Neuronal stem cell (in vitro differentiated cells): ENCODE measurements at regions not wholly inside any gene's neighbourhood (a gene's known extent, or its start where the extent isn't known, plus 50 kb on each side); places are given as distances from the start of the nearest gene placed in this dataset.

Experiments
- DNase-seq: peaks from one replicate; pipeline ENCODE4 v3.0.0-alpha.2; 2013; ENCODE audit warnings: low spot score
- H2AFZ ChIP-seq: one replicate; pipeline ENCODE4 v1.6.1; 2013; ENCODE audit warnings: mild to moderate bottlenecking, low read length, inconsistent platforms
- H2AK5ac ChIP-seq: 2 replicates; pipeline ENCODE4 v1.6.1; 2013; ENCODE audit warnings: low read depth, mild to moderate bottlenecking, inconsistent platforms, low read length, moderate library complexity, mixed read lengths
- H2BK120ac ChIP-seq: 2 replicates; pipeline ENCODE4 v1.6.1; 2013; ENCODE audit warnings: low read depth, mild to moderate bottlenecking, inconsistent platforms, low read length, moderate library complexity, mixed read lengths
- H2BK12ac ChIP-seq: one replicate; pipeline ENCODE4 v1.6.1; 2013; ENCODE audit warnings: low read length, inconsistent platforms
- H2BK15ac ChIP-seq: 2 replicates; pipeline ENCODE4 v1.6.1; 2013; ENCODE audit warnings: mild to moderate bottlenecking, low read length, inconsistent platforms, mixed read lengths
- H2BK5ac ChIP-seq: one replicate; pipeline ENCODE4 v1.6.1; 2013; ENCODE audit warnings: inconsistent platforms, mild to moderate bottlenecking, low read length, moderate library complexity
- H3K14ac ChIP-seq: one replicate; pipeline ENCODE4 v1.6.1; 2013; ENCODE audit warnings: low read length, inconsistent platforms
- H3K18ac ChIP-seq: 2 replicates; pipeline ENCODE4 v1.6.1; 2013; ENCODE audit warnings: low read length, inconsistent platforms
- H3K23ac ChIP-seq: 2 replicates; pipeline ENCODE4 v1.6.1; 2013; ENCODE audit warnings: low read depth, mild to moderate bottlenecking, mixed read lengths, low read length, inconsistent platforms; ENCODE audit not compliant: poor library complexity
- H3K27ac ChIP-seq: replicated peaks from 3 replicates; pipeline ENCODE4 v1.5.1; 2013; ENCODE audit warnings: low read length, inconsistent platforms
- H3K27me3 ChIP-seq, 3 experiments: 2 replicates each; pipeline ENCODE4 v1.6.1; 2013; ENCODE audit warnings: low read length in 3 of 3, mild to moderate bottlenecking in 2 of 3, inconsistent platforms in 1 of 3, low read depth in 1 of 3, mixed read lengths in 1 of 3, moderate library complexity in 1 of 3; ENCODE audit not compliant: control insufficient read depth in 3 of 3, insufficient read depth in 3 of 3
- H3K36me3 ChIP-seq, 2 donors: replicated peaks in 1 of 2; 2 replicates each; pipeline ENCODE4 v1.6.1; 2013; ENCODE audit warnings: low read length in 2 of 2; ENCODE audit not compliant: control insufficient read depth in 2 of 2, insufficient read depth in 2 of 2
- H3K4ac ChIP-seq: 2 replicates; pipeline ENCODE4 v1.6.1; 2013; ENCODE audit warnings: inconsistent platforms, mild to moderate bottlenecking, low read length, moderate library complexity
- H3K4me1 ChIP-seq, 2 donors: 1 replicate in 1 of 2; 2 replicates in 1 of 2; pipeline ENCODE4 v1.6.1; 2013; ENCODE audit warnings: low read length in 2 of 2, low read depth in 1 of 2; ENCODE audit not compliant: control insufficient read depth in 2 of 2, insufficient read depth in 1 of 2
- H3K4me2 ChIP-seq: one replicate; pipeline ENCODE4 v1.6.1; 2013; ENCODE audit warnings: mild to moderate bottlenecking, low read length, inconsistent platforms; ENCODE audit not compliant: insufficient read depth, poor library complexity, severe bottlenecking
- H3K4me3 ChIP-seq, 2 donors: 2 replicates each; pipeline ENCODE4 v1.5.1; 2013; ENCODE audit warnings: low read length in 2 of 2, mild to moderate bottlenecking in 2 of 2, inconsistent platforms in 1 of 2, moderate library complexity in 1 of 2
- H3K79me1 ChIP-seq: one replicate; pipeline ENCODE4 v1.6.1; 2013; ENCODE audit warnings: low read depth, mild to moderate bottlenecking, inconsistent platforms, low read length, moderate library complexity
- H3K9ac ChIP-seq: one replicate; pipeline ENCODE4 v1.6.1; 2013; ENCODE audit warnings: mild to moderate bottlenecking, low read depth, low read length, inconsistent platforms; ENCODE audit not compliant: poor library complexity
- H3K9me3 ChIP-seq, 2 donors: replicated peaks in 1 of 2; 2 replicates each; pipeline versions ENCODE3 to v1.6.1; 2013; ENCODE audit warnings: low read length in 2 of 2, mild to moderate bottlenecking in 2 of 2, inconsistent platforms in 1 of 2, low read depth in 1 of 2, mixed read lengths in 1 of 2, moderate library complexity in 1 of 2; ENCODE audit not compliant: control insufficient read depth in 2 of 2, insufficient read depth in 1 of 2
- H4K8ac ChIP-seq: one replicate; pipeline ENCODE4 v1.6.1; 2013; ENCODE audit warnings: low read depth, mild to moderate bottlenecking, inconsistent platforms, low read length, moderate library complexity
- H4K91ac ChIP-seq: one replicate; pipeline ENCODE4 v1.6.1; 2013; ENCODE audit warnings: low read length, low read depth, mild to moderate bottlenecking, inconsistent platforms; ENCODE audit not compliant: poor library complexity
- WGBS, 2 donors: extraction: QIAGEN DNeasy Blood & Tissue Kit; methylation state at CpG; one replicate each; pipeline ENCODE4 v1.1.7; 2013; ENCODE audit warnings: missing lambda C conversion rate in 2 of 2, mixed read lengths in 1 of 2; ENCODE audit not compliant: insufficient read length in 2 of 2, insufficient replicate concordance in 1 of 2; ENCODE audit errors: extremely low coverage in 2 of 2; 5-methylcytosine and 5-hydroxymethylcytosine counted together

- H2BK15ac ChIP-seq: no peak overlapping the region
- no peak overlapping the region for H3K14ac ChIP-seq
- H2BK5ac ChIP-seq: no peak overlapping the region
- no peak overlapping the region for H2AK5ac ChIP-seq
- H2BK120ac ChIP-seq: no peak overlapping the region
- H3K27ac ChIP-seq: no peak overlapping the region
- no peak overlapping the region for H3K4me2 ChIP-seq
- no peaks in the 10 kb centered on the region for H3K79me1 ChIP-seq
- H2BK12ac ChIP-seq: no peak overlapping the region
- no peak overlapping the region for H3K4me3 ChIP-seq
- no peak overlapping the region for H3K23ac ChIP-seq
- no peaks in the 10 kb centered on the region for H3K9me3 ChIP-seq
- no peak overlapping the region for H4K91ac ChIP-seq
- H3K4ac ChIP-seq: no peak overlapping the region
- H2AFZ ChIP-seq: no peak overlapping the region
- no peak for DNase-seq
- H3K4me1 ChIP-seq: no peaks in the 10 kb centered on the region
- no CpG with 5 or more reads among the region's 1 CpG for WGBS, 2 donors
- H3K9ac ChIP-seq: no peak overlapping the region
- no peaks in the 10 kb centered on the region for H3K27me3 ChIP-seq
- H3K36me3 ChIP-seq: no peaks in the 10 kb centered on the region
- H3K18ac ChIP-seq: no peak overlapping the region
- no peak overlapping the region for H4K8ac ChIP-seq
Observed at GRCh38 chr5:40356248-40356647, 323.5 kb upstream of the PTGER4 start.

GRCh38 chr5:40355846-40356245 is 323.9 kb upstream of the PTGER4 start:
- no peaks in the 10 kb centered on the region for H3K9me3 ChIP-seq
- H3K14ac ChIP-seq: no peak overlapping the region
- no peak overlapping the region for H3K4me2 ChIP-seq
- no peak overlapping the region for H3K4me3 ChIP-seq
- H3K27me3 ChIP-seq: no peaks in the 10 kb centered on the region
- H3K23ac ChIP-seq: no peak overlapping the region
- H2BK120ac ChIP-seq: no peak overlapping the region
- no peak overlapping the region for H3K18ac ChIP-seq
- no peak overlapping the region for H4K91ac ChIP-seq
- no peak overlapping the region for H3K4ac ChIP-seq
- no peak overlapping the region for H2BK15ac ChIP-seq
- H2BK5ac ChIP-seq: no peak overlapping the region
- H3K4me1 ChIP-seq: no peaks in the 10 kb centered on the region
- no CpG with 5 or more reads among the region's 4 CpGs for WGBS, 2 donors
- no peak overlapping the region for H3K27ac ChIP-seq
- no peak overlapping the region for H2AK5ac ChIP-seq
- no peaks in the 10 kb centered on the region for H3K36me3 ChIP-seq
- H4K8ac ChIP-seq: no peak overlapping the region
- no peak overlapping the region for H2AFZ ChIP-seq
- no peak overlapping the region for H3K9ac ChIP-seq
- H2BK12ac ChIP-seq: no peak overlapping the region
- H3K79me1 ChIP-seq: no peaks in the 10 kb centered on the region
- DNase-seq: no peak

GRCh38 chr5:40355181-40355580 is 324.5 kb upstream of the PTGER4 start:
- no peak for DNase-seq
- Histone ChIP-seq H2BK120ac (no peak overlapping the region), H3K79me1 (no peaks in the 10 kb centered on the region), H3K4me1 (no peaks in the 10 kb centered on the region), H3K14ac (no peak overlapping the region), H2BK15ac (peak overlapping the region; percentile 78), H3K9ac (no peak overlapping the region), H2BK12ac (peak overlapping the region; percentile 78), H3K4ac (no peak overlapping the region), H3K36me3 (no peaks in the 10 kb centered on the region), H4K8ac (no peak overlapping the region), H3K4me3 (no peak overlapping the region), H2AK5ac (no peak overlapping the region), H3K18ac (peak overlapping the region; percentile 53), H2BK5ac (no peak overlapping the region), H3K27ac (no peak overlapping the region), H3K23ac (no peak overlapping the region), H3K9me3 (no peaks in the 10 kb centered on the region), H3K4me2 (no peak overlapping the region), H3K27me3 (no peaks in the 10 kb centered on the region), H4K91ac (peak overlapping the region; percentile 40), H2AFZ (no peak overlapping the region)
- no CpG with 5 or more reads among the region's 6 CpGs for WGBS, 2 donors

- peak overlapping the region; percentile 5 for H3K9ac ChIP-seq
- H3K36me3 ChIP-seq: no peaks in the 10 kb centered on the region
- H3K79me1 ChIP-seq: no peaks in the 10 kb centered on the region
- H3K27ac ChIP-seq: no peak overlapping the region
- H2BK12ac ChIP-seq: no peak overlapping the region
- no peaks in the 10 kb centered on the region for H3K27me3 ChIP-seq
- no peak overlapping the region for H4K91ac ChIP-seq
- no peak overlapping the region for H2AK5ac ChIP-seq
- H2BK15ac ChIP-seq: no peak overlapping the region
- H3K23ac ChIP-seq: no peak overlapping the region
- no peak overlapping the region for H3K14ac ChIP-seq
- H2AFZ ChIP-seq: no peak overlapping the region
- no peak overlapping the region for H3K4me2 ChIP-seq
- DNase-seq: no peak
- H2BK5ac ChIP-seq: no peak overlapping the region
- no CpG with 5 or more reads among the region's 5 CpGs for WGBS, 2 donors
- H3K4me3 ChIP-seq: no peak overlapping the region
- H2BK120ac ChIP-seq: no peak overlapping the region
- H3K18ac ChIP-seq: peak overlapping the region; percentile 27
- H3K9me3 ChIP-seq: peaks cover 0 to under 1% of the 10 kb centered on the region in 2 donors
- H4K8ac ChIP-seq: no peak overlapping the region
- H3K4ac ChIP-seq: no peak overlapping the region
- no peaks in the 10 kb centered on the region for H3K4me1 ChIP-seq
Observed at GRCh38 chr5:40354171-40354570, 325.5 kb upstream of the PTGER4 start.
